GM21717 (cell line): ENCODE measurements at regions not wholly inside any gene's neighbourhood (a gene's known extent, or its start where the extent isn't known, plus 50 kb on each side); places are given as distances from the start of the nearest gene placed in this dataset.
A peak's percentile ranks its signal among the peaks of the same experiment; 100 is the strongest.

Experiments used
- ATAC-seq: cut with Tn5 transposase; IDR thresholded peaks from one replicate; pipeline ENCODE4 v1.9.1; 2021; ENCODE audit warnings: mild to moderate bottlenecking, moderate library complexity; ENCODE audit not compliant: unreplicated experiment

DNA sequence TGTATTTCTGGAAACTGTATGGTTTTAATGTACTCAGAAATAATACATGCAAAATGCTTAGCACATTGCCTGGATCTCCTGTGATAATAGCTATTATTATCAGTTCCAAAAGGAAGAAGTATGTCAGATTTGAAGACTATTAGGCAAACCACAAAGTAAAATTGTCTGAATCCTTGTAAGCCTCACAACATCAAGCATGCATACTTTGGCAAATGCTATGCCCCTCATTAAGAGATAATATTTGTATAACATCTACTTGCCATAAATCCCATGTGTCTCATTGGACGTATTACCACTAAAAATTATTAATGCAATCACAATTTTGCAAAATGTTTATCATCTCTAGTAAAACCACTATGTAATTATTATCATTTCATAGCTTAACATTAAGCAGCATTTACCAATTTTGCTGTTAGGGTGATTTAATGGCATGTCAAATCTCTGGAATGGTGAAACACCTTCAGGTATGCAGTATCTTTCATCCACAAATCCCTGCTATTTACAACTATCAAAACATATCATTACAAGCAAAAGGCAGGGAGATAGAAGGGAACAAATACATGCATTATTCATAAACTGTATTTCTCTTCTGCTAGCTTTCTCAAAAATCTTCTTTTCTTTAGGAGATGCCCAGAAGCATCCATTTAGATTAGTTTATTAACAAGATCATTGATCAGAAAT is 974.6 kb upstream of the RAG2 start:
- no peak for ATAC-seq

DNA sequence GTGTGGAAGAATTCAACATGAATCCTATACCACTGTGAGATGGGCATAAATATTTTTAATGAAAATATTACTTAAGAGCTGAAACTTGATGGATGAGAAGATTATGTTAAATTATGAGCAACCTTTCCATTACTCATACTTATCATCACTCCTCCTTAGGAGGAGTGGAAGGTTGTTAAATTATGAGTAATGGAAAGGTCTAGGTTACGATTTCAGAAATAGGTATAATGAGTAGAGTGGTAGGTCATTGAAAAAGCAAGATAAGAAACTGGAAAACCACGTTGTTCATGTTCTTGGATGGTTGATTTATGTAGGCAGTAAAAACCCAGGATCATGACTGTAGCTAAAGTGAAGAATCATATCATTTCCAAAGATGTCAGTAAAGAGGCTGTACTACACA is 973.2 kb upstream of the RAG2 start:
- ATAC-seq: no peak

DNA sequence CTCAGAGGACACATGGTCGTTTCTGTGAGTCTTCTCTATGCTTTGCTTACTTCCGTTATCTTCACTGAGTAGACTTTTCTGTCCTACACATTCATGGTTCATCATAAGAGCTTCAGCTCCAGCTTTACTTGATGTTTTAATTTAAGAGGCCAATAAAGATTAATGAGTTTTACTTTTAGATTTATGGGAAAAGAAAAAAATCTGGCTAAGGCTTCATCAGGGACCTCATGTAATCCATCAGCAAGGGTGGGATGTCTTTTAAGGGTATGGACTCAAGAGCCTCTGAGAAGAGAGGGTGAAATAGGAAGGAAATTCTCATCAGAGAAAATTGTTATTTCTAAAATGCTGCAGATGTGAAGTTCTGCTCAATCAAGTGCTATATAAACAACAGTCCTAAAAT is 963.0 kb upstream of the RAG2 start:
- no peak for ATAC-seq

DNA sequence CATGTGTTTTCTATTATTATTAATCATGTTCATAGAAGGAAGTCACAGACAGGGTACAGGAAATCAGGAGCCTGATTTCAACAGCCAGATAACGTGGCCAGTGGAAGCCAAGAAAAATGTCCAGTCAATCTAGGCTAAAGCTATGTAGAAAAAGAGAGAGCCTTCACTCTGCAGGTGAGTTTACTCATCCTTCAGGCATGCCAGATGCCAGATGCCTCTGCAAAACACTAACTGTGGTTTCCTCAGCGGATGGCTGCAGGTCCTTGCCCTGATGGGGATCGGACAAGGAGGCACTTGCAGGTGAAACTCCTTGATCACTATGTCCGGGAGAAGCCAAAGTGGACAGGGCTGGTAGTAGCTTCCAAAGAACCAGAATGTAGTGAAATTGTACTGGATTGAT is 962.3 kb upstream of the RAG2 start:
- ATAC-seq: no peak

- no peak for ATAC-seq
Measured at GRCh38 chr11:37558619-37559210, 960.7 kb upstream of the RAG2 start.

GRCh38 chr11:37557990-37558389 is 960.0 kb upstream of the RAG2 start:
- ATAC-seq: no peak

DNA sequence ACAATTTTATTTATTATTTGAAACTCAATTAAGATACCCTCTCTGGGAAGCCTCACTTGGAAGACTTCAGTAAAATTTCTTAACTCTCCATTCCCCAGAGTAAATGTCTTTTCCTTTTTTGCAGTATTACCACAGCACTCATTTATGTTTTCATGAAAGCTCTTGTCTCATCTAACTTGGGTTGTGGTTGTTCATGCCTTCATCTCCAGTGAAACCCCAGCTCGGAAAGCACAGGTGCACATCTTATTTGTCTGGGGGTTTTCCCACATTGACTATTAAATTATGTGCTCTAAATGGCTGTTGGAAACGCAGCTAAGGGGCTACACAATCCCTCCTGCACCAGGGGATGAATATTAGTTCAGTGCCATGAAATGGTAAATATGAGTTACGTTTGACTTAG is 954.2 kb upstream of the RAG2 start:
- ATAC-seq: no peak

GRCh38 chr11:37544491-37544890 is 946.5 kb upstream of the RAG2 start:
- no peak for ATAC-seq

DNA sequence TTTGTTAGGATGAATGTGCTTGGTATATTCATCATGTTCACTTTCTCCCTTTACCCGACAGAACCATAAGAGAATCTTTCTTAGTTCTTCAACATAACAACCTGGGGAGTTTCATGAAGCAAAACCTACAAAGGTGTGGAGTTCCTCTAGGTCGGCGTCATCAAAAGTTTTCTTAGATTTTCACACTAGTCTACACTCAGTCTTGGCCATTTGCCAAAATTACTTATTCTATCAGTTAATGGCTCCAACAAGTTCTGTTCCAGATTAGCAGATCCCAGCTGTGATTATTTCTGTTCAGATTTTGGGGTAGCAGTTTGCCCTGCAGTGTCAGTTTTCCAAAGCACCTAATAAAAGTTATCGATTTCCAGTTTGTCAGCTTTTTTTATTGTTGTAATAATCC is 935.8 kb upstream of the RAG2 start:
- no peak for ATAC-seq

DNA sequence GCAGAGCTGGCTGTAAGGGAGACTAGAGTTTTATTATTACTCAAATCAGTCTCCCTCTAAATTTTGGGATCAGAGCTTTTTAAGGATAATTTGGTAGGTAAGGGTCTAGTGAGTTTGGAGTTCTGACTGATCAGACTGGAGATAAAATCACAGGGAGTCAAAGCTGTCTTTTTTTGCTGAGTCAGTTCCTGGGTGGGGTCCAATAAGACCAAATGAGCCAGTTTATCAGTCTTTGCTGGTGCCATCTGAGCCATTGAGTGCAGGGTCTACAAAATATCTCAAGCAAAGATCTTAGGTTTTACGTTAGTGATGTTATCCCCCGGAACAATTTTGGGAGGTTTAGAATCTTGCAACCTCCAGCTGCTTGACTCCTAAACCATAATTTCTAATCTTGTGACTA is 935.1 kb upstream of the RAG2 start:
- ATAC-seq: no peak

DNA sequence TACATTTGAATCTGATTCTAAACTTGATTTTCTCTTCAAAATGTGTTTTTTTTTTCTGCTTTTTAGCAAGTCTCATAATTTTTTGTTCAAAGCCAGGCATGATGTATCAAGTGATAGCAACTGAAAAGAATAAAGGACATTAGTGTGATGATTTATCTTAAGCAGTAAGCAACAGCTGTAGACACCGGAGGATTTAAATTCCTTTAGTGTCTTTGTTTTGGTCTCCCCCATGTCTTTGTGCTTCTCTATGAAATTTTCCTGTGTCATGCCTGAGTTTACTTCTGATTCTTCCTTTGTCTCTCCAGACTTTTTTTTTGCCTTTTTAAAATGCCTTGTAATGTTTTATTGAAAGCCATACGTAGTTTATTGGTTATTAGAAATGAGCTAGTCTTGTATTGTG is 934.2 kb upstream of the RAG2 start:
- ATAC-seq: no peak

- ATAC-seq: no peak
Measured at GRCh38 chr11:37527545-37527944, 929.5 kb upstream of the RAG2 start.

GRCh38 chr11:37525336-37525735 is 927.3 kb upstream of the RAG2 start:
- no peak for ATAC-seq

DNA sequence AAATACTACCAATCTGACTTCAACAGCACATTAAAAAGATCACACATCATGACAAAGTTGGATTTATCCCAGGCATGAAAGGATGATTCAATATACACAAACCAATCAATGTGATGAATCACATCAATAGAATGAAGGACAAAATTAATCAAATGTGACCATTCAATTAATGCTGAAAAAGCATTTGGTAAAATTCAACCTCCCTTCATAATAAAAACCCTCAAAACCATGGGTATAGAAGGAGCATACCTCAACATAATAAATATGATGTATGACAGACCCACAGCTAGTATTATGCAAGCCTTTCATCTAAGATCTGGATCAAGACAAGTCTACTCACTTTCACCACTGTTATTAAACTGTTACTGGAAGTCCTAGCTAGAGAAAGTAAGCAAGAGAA is 921.7 kb upstream of the RAG2 start:
- no peak for ATAC-seq

DNA sequence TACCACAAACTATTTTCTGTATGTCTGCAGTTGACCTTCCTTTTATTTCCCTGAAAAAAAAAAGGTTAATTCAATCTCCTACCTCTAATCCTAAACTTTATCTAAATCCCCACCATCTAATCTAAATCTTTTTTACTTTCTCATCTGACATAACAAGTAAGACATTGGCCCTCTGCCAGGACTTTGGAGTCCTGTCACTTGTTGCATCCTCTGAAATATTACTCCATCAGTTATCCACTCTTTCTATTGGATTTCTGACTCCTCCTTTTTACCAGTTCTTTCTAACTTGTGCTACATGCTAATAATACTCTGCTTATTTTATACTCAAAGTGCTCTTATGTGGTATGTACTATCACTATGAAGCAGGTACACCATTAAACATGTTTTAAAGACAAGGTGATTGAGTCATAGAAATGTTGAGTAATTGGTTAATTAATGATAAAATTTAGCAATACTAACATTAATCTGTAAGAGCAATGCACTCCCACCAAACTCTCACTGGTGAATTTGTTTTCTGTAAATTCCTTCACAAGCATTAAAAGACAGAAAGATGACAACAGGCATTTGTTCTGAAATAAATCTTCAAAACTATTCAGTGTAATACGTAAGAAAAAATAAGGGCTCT is 914.2 kb upstream of the RAG2 start:
- no peak for ATAC-seq

DNA sequence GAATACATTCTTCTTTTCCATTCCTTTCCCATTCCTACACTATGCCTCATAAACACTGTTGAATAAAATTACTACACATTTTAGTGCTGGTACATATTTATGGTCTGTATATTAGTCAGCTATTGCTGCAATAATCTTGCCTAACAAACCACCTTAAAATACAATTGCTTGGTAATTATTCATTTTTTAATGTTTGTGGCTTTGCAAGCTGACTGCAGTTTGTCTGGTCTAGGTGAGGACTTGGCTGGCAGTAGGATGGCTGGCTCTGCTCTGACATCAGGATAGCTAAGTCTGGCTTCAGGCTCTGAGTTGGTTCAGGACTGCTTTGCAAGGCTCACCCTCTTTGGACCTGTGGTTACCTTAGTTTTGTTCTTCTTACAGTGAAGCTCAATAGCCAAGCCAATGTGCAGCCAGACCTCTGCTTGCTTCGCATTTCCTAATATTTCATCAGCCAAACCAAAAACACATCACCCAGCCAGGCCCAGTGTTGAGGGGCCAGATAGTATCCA is 913.4 kb upstream of the RAG2 start:
- no peak for ATAC-seq

- ATAC-seq: no peak
Measured at GRCh38 chr11:37509506-37509905, 911.5 kb upstream of the RAG2 start.

- ATAC-seq: no peak
Measured at GRCh38 chr11:37506531-37506930, 908.5 kb upstream of the RAG2 start.

GRCh38 chr11:37505406-37505805 is 907.4 kb upstream of the RAG2 start:
- no peak for ATAC-seq

DNA sequence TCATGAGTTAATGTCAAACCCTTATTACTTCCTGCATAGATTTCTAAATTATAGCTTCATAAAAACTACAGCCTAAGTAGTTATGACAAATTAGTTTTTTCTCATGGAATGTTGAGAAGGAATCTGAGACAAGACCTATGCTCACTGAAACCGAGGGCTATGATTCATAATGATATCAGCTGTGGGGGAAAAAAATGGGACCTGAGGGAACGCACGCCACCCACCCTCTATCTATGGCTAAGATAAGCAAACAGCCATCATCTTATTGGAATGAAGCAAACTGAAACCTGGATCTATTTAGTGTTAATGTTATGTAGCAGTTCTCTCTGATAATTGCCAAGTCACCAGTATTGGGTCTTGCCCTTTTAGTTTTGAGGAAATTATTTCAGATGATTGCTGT is 906.9 kb upstream of the RAG2 start:
- no peak for ATAC-seq

DNA sequence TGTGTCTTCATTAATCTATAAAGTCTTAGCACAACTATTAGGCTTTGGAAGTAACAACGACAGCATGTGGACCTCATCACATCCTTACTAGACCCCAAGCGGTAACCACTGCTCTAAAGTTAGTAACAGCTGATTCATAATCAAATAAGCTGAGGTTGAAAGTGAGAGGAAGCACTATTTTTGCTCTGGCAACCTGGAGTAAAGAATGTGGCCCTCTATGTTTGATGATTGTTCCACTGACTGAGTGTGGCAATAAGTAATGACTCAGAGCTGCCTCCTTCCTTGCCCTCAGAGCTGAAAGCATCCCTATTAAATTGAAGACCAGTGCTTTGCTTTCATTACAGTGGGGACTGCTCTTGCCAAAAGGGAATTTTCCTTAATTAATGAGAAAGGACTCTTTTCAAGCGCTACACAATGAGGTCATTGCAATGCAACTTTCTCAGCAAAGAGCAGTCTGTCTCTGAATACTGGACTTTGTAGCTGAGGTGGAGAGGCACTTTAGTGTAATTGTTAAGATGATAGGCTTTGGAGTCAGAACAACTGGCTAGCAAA is 906.1 kb upstream of the RAG2 start:
- peak; percentile 93 for ATAC-seq

GRCh38 chr11:37503411-37504059 is 905.5 kb upstream of the RAG2 start:
- peak; percentile 38 for ATAC-seq
